Activated CD4-positive, alpha-beta T cell treated with anti-CD3 and anti-CD28 coated beads for 48 hours (primary cell): ENCODE measurements at regions not wholly inside any gene's neighbourhood (a gene's known extent, or its start where the extent isn't known, plus 50 kb on each side); places are given as distances from the start of the nearest gene placed in this dataset.

Experiments used
- DNase-seq: peaks from one replicate; pipeline ENCODE4 v3.0.0-alpha.2; 2020

DNA sequence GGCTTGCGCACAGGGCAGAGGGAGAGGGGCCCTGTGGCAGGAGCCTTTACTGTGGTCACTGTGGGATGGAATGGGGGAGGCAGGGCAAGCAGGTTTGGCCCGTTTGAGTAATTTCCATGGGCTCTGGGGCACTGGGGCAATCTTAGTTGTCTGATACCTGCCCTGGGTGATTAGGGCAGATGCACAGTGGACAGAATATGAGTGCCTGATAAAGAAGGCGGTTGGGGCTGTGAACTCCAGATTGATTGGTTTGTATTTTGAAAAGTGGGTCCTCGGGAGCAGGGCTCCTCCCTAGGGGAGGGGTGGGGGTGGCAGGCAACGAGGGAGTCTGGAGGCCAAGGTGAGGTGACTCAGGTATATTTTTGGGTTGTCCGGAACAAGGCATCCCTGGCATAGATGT, 247.5 kb downstream of the NSG2 start:
- no peak for DNase-seq

DNA sequence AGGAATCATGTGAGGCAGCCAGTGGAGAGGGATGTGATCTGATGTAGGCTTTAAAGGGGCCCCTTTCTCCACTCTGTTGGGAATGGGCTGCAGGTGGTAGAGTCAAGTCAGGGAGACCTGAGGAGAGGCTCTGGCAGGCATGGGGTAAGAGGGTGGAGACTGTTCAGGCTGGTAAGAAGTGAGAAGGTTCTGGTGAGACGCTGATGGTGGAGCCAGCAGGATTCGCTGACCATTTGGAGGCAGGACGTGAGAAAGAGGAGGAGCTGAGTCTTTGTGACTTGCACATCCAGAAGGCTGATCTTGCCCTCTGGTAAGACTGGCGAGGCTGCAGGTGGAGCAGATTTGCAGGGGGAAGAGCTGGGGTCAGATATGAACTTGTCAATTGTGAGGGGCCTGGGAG, 248.0 kb downstream of the NSG2 start:
- DNase-seq: no peak

DNA sequence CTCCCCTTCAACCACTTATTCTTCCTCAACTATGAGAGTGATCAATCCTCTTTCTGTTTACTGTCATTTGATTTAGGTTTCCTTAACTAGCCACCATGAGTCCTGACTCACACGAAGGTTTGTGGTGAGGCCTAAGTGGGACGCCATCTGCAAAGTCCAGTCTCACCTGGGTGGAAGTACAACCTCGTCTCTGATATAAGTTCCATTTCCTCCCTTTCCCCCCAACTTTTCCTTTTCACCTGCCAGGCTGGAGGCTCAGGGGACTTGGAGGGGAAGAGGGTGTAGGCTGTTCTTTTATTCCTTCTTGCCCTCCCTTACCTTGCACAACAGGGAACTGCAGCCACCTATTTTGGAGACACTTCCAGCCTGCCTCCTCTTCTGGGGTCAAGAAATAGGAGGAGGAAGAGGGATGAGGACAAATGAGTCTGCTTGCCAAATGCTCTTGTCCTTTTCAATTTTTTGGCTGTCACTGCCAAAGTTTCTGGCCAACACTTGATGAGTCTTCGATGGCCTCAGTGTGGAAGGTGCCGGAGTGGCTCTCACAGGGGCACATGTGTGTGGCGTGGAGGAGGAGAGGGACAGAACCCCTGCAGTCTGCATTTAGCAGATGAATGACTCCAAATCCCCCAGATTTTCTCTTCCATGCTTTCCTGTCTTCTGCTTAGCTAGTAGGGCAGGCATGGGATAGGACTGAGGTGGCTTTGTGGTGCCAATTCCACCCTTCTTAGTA, 249.6 kb downstream of the NSG2 start:
- no peak for DNase-seq

DNA sequence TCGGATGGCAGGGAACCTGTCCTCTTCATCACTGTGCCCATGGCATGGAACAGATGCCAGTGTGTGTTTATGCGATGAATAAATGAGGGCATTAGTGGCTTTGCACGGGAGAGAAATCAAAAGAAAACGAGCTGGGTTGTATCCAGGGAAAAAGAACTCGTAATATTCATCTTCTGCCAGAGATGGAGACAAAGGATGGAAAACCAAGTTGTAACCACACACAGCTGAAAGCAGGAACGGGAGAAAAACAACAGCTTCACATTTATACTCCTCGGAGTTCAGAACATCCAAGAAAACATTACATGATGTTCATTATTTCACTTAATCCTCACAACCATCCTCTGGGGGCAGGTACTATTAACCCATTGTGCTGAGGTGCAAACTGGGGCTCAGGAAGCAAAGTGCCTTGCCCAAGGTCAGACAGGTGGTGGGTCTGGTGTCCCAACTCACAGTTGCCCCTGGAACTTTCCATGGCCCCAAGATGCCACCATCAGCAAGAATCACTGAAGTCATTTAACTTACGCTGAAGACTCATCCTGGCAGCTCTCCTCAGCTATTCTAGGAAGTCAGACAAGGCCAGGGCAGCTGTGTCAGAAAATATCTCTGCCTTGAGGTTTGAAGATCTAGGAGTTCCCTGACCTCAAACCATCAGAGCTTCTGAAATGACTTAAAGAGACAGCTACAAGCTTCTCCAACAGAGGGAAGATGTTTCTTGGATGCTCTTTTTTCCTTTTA, 250.4 kb downstream of the NSG2 start:
- DNase-seq: no peak

DNA sequence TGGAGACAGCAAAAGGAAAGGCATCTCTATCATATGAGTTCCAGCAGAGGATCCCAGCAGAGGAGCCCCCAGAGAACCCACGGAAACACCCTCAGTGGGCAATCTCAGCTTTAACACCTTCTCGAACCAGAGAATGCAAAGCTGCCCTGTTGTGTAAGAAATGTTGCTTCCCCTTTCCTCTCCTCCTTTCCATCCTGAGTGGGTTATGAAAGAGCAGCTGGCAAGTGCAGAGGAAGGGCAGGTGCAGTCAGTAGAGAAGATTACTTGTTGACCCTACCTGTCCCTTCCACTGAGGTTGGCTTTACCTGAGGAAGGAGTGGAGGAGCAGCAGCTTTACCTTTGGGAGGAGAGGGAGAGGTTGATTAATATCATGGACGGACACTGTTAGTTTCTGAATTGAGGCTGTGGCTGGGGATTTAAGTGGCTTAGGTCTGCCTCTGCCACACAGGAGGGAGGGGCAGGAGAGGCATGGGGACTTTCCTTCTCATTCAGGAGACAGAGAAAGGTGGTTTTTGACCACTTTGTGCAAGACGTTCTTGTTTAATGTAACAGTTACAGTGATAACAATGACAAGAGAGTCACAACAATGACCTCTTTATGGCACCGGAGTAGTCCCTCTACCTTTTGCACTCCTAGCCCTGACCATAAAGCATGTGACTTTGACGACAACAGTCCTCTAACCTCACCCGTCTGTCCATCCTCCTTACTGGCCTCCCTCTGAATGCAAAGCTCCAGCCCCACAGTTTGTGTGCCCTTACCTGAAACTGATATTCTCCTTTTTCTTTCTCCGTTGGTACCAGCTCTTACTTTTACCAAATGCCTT, 254.8 kb downstream of the NSG2 start:
- no peak for DNase-seq

DNA sequence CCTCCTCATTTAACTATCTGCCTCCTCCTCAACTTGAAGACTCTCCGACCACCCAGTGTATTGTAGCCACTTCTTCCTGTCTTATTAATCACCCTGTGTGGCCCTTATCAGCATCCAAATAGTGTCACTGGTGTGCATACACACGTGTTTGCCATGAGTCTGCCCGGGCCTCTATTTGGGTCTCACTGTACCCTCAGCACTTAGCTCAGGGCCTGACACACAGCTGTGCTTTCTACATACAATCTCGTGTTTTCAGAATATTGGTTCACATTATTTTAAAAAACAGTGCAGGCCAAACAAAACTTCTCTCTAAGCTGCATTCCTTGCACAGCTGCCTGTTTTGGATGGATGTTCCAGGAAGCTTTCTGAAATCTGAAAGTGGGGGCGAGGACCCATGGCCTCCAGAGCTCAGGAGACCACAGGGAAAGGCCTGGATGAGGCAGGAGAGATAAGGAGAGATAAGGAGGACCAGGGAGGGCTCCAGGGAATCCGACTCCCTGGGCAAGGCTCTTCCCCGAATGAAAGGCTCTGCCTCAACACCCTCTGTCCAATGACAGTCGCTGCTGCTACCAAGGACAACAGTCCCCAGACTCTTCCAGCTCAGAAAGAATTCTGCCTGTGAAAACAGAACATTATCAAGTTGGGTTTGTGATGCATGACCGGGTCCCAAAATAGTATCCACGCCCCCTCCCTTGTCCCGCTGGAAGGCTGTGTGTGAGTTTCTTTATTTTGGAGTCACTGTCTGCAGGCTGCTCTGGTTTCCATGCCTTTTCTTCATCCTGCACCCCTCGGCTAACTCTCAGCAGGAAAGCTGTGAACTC, 255.6 kb downstream of the NSG2 start:
- DNase-seq: no peak

DNA sequence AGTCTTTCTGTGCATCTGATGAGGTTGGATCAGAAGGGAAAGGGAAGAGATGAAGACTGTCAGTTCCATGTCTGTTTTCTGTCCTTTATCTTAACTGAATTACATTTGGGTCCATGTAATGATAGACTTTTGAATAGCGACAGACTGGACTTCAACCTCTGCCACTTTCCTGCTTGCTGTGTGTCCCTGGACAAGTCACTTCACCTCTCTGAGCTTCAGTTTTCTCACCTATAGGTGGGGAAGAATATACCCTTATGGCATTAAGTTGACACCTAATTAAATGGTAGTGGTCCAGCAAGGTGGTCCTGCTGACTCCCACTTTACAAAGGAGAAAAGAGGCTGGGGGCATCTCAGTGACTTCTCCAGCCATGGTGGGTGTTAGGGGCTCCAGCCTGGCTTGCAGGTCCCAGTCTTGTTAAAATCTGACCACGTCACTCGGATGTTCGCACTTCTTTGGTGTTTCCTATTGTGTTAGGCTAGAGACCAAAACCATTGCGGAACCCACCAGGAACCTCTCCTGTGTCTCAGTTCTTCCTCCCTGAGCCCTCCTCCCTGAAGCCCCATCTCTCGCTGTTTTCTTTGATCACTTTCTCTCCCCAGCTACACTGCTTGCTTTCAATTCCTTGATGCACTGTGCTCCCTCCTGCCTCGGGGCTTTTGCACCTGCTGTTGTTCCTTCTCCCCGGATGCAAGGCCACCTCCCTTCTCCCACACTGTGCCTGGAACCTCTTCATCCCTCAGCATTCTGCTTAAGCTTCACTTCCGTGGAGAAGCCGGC, 256.5 kb downstream of the NSG2 start:
- DNase-seq: no peak

DNA sequence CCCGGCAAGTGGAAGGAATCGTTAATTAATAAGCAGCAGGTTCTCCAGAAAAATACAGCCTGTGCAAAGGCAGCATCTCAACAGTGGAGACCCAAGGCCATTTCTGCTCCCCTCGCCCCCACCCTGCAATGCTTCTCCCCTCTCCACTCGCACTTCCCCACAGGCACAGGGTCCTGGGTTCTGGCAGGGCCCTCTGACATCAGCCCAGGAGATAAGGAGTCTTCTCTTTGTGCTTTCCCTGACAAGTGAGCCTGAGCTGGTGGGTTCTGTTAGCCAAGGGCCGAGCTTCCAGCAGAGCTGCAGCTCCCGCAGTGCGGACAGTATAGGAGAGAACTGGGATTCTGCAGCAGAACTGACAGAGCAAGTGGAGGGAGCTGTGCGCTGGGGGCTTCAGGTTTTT, 257.5 kb downstream of the NSG2 start:
- no peak for DNase-seq

DNA sequence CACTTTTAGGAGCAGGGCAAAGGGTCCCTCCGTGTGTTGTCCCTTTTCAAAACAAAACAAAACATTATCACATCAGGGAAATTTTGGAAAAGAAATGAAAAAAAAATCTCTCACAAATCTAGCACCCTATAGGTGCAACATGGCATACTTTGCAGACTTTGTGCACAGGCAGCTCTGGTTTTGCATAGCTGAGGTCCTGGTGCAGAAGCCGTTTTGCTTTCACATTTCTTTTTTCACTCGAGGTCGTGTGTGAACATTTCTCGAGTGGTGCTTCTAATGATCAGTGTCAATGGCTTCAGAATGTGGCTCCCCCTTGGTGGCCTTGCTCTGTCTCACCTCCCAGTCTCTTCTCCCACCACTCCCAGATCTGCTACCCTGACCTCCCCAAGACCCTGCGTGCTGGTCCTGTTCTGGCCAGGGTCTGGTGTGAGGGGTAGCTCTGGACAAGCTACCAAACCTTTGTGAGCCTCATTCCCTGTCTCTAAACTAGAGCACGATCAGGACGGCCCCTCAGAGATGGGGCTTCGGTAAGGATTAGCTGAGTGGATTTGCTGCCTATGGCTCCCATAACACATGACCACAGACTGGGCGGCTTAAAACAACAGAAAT, 258.0 kb downstream of the NSG2 start:
- no peak for DNase-seq

DNA sequence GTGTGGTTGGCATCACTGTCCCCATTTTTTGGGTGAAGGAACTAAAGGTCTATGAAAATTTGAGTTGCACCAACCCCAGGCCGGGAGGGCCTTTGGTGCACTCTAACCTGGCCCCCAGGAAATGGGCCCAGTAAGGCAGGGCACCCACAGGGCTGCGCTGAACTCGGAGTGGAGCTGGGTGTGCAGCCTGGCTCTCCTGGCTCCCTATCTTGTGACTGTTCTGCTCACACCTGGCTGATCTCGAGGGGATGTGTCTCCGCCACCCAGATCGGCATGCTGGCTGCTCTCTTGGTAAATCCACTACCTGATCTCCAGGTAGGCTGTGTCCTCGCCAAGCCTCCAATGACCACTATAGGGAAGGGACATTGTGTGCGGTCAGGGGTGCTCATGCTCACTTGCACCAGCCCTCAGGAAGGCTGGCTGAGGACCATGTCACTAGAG, 259.8 kb downstream of the NSG2 start:
- DNase-seq: no peak

DNA sequence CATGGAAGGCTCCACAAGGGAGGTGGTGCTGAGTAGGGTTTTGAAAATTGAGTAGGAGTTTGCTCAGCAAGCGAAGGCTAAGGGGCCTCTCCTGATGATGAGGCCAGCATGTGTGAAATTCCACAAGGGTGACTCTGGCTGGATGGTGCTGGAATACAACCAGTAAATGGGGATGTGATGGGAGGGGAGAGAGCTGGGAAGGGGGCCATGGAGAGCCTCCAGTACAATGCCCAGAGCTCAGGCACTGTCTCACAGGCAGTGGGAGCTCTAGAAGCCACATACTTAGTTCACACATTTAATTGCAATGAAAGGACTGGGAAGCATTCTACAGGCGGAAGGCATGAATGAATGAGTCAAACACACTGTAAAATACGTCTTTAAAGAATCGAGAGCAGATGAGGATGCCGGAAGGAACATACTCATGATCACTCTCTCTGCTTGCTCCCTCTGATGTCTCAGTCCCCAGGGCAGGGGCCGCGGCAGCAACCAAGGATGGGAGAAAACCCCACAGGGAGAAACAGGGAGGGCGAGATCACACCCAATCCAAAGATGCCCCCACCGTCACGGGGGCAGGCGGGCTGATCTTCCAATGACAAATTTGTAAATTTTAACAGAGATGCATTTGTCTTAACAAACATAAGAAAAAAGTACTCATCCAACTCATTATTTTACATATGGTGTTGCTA, 261.0 kb downstream of the NSG2 start:
- DNase-seq: no peak

DNA sequence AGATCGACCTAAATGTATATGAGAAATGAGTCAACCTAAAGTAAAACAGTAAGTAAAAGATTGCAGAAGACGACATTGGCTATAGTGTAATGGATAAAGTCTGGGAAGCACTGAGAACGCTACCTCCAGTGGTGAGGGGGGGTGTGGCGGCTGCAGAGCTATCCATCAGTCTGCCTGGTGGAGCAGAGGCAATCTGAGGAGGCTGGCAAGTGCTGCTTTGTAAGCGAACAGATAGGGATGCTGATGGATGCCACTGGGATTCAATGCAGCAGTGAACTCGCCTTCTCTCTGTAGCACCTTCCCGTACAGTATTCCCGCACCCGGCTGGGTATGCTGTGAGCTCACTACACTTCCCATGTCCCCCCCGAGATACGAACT, 261.5 kb downstream of the NSG2 start:
- no peak for DNase-seq

DNA sequence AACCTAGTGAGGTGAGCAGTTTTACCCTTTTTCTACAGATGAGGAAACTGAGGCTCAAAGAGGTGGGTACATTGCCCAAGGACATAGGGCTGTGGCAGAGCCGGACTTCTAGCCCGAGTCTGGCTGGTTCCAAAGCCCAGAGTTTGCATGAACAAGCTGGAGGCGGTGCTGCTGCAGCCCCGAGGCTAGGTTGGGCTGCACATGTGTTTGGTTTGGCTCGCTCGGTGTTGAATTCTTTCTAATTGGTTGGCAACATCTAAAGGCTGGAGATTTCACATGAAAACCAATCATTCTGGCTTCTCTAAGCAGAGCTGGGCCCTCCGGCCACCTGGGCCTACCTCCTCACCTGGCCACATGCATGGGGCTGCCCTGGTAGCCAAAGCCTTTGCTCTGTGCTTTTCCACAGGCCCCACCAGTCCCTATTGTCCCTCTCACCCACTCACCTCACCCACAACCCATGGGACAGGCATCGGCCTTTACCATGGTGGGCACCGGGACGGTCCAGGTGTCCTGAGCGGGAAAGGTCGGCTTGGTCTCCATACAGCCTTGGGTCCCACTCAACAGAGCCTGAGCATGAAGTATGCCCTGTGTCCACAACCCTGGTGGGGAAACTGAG, 262.3 kb downstream of the NSG2 start:
- DNase-seq: no peak

DNA sequence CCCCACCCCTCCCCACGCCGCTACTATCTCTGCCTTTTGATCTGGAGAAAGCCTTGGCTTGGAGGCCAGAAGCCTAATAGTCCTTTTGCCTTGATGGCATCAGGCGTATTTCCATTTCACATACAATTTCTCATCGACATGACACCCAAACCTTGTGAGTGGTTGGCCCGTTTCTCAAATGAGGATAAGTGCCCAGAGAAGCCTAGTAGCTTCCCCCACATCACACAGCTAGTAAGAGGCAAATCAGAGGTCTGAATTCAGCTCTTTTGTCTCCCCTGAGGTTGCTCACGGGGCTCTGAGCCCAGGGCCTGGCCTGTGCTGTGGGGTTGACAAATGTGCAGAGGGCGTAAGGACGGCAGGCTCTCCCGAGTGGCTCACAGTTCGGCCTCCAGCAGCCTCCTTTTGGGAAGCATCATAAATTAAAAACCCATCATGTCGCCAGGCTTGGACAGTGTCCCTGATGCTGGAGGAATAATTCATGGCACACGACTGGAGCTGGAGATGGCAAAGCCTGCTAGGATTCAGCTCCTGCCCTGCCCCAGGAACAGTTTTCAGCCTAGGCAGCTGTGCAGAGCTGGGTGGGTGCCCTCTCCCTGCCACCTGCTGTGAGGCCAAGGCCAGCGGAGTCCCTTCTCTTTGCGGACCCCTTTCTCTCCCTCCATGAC, 263.8 kb downstream of the NSG2 start:
- DNase-seq: no peak

DNA sequence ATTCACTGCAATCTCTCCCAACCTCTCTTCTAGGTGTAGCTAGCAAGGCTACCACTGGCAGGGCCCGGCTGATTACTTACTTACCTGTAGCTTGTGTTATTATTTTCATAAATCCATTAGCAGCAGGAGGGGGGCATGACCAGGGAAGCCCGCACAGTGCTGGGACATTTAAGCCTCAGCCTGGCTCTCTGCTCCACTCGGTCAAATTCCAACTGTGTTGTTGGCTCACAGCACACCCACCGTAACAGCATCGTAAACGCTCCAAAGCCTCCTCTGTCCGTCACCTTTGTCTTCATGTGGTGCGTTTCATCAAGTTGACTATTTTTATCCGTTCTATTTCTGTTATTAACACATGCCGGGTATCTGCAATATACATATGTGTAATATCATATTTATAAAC, 264.7 kb downstream of the NSG2 start:
- no peak for DNase-seq

DNA sequence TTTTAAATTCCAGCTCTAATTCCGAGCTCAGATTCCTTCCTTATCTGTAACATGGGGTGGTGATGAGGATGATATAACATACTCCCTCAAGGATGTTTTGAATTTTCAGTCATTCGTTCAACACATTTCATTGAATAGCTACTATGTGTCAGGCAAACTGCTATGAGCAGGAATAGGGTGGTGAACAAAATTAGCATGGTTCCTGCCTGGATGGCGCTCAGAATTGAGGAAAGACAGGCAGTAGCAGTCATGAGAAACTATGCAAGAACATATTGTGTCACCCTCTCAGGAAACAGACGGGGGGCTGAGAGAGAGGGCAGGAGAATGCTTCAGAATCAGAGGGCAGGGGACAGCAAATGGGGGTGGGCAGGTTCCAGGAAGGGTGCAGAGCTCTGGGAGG, 265.2 kb downstream of the NSG2 start:
- no peak for DNase-seq

DNA sequence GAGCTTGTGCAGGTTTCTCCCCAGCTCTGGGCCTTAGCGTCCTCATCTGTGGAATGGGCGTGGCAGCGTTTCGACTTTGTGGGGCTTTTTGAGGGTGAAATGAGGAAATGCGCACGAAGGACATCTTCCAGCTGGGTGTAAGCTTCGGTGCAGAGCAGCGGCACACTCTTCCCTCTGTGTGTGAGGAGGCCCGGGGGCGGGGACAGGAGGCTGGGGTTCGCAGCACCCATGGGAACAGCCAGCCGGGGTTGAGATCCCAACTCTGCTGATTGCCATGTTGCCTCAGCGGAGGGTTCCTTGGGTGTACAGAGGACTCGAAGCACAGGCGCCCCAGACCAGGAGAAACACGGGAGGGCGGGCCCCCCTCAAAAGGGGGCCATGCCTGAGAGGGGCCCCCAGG, 265.6 kb downstream of the NSG2 start:
- no peak for DNase-seq

DNA sequence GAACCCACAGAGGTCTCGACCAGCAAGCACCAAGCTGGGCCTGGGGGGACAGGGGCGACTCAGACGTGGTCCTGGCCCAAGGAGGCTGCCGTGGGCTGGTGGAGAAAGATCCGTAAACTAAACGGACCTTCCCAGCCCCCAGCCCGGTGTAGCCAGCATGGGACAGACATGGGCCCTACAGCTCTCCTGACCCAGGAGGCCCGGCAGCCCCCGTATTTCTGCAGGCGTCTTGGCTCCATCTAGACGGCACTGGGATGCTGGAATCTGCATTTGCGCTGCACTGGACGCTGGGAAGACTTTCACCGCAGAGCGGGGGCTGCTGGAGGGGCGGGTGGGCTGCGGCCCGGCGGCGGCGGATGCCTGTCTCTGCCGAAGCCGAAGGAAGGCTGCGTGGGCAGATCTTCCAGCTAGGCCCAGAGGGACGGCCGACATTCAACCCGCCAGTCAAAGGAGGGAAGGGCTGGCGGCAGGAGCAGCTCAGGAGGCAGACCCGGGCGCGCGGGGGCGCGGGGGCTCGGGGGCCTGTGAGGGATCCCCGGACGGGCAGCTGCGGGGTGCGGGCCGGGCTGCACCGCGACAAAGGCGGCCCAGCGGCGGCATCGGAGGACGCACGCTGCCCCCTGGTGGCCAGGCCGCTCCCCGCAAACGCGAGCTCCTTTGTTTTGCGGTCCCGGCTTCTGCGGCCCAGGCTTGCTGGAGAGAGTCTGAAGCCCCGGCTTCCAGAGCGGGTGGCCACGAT, 266.2 kb downstream of the NSG2 start:
- peak; percentile 80 for DNase-seq

DNA sequence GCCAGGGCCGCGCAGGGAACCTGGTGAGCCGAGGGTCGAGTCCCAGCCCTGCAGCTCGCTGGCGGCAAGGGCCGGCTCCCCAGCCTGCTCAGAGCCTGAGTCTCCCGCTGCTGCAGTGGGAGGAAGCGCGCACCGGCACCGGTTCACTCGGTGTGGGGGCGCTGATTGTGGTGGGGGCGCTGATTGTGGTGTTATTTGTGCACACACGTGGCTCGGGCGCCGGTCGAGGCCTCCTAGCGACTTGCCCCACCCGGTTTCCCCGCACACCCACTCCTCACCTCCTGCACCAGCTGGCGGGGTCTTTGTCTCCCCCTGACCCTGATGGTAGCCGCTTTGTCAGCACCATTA, 266.7 kb downstream of the NSG2 start:
- DNase-seq: no peak
